CD4-positive, alpha-beta T cell treated with Interleukin-17A for 4 hours (primary cell): ENCODE measurements at regions not wholly inside any gene's neighbourhood (a gene's known extent, or its start where the extent isn't known, plus 50 kb on each side); places are given as distances from the start of the nearest gene placed in this dataset.

Experiments used
- DNase-seq: peaks from one replicate; pipeline ENCODE4 v3.0.0-alpha.2; 2020; ENCODE audit warnings: mixed read lengths

DNA sequence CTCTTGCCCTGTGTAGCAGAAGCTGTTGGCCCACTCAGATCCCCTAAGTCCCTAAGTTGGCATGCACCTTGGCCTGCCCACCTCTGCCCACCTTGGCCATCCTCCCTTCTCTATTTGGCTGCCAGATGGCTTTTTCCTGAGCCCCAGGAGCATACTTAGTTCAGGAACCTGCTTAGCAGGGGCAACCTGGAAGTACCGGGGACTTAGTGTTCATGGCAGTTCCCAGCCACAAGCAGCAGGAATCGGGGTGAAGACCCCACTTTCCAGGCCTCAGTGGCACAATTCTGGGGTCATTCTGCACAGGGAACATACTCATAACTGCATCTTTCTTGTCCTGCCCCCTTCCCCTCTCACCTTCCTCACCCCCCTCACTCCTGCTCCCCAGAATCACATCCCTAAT lies 158.0 kb upstream of the PMEPA1 start:
- no peak for DNase-seq

DNA sequence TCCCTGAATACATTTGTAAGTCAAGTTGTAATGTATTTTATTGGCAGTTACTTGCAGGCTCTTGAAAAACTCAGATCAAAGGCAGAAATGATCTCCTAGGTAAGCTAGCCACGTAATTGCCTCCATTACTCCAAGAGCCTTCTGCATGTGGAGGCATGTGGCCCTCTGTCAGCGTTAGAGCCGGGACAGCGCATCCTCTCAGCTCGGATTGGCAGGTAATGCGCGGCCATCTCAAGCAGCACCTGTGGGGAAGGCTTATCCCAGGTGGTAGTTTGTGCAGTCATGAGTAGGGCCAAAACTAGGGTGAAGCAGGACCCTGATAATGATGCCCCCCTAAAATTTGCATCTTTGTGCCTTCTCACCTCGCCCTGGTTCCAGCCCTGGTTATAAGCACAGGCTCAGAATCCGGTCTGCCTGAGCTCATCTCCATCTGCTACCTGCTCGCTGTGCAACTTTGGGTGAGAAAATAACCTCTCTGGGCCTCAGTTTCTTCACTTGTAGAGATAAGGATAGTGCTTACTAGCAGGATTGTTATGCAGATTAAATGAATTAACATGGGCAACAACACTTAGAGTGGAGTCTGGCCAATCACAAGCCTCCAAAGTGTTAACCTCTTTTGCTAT lies 157.5 kb upstream of the PMEPA1 start:
- no peak for DNase-seq

DNA sequence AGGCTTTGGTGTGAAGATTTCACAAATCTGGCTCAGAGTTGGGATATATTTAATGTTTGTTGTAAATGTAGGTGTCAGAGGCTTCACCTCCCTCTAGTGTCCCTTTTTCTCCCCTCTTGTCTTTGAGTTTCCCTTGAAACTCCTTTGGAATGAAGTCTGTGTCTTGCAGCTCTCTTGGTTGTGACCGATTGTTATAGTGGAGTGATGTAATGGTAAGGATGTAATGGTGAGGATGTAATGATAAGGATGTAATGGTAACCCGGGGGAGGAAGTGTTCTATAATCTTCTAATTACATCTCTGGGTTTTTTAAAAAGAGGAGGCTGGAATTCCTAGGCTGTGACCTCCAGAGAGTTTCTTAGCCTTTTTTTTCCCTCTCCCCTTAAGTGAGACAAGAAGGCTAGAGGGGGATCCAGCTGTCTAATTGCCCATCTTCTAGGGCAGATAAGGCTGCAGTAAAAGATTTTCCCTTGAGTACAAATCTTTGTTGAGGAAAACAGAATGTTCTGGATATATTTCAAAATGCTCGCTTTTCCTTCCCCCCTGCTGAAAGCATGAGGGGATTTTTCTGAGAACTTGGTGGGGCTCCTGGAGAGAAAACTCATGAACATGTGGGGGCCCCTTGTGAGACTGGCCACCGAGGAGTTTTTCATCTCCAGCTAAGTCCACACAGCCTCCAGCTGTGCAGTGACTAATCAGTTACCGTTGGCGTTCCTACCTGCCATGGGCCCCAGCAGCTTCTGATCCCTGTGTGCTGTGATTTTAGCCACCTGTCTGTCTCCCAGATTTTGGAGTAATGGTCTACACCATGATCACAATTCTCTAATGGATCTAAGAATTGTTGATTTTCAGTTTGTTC lies 156.7 kb upstream of the PMEPA1 start:
- no peak for DNase-seq

DNA sequence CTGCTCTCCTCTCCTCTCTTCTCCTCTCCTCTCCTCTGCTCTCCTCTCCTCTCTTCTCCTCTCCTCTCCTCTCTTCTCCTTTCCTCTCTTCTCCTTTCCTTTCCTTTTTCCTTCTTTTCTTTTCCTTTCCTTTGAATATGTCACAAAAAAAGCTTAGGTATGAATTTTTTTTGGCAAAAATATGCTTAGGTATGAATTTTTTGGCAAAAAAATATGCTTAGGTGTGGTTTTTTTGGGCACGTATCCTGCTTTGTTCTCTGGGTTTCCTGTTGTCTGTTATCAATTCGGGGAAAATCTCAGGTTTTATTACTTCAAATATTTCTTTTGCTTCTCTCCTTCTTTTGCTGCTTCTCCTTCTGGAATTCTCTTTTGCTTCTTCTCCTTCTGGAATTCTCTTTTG lies 155.5 kb upstream of the PMEPA1 start:
- DNase-seq, result no peak

GRCh38 chr20:57860576-57860975 lies 150.8 kb upstream of the PMEPA1 start:
- no peak for DNase-seq

DNA sequence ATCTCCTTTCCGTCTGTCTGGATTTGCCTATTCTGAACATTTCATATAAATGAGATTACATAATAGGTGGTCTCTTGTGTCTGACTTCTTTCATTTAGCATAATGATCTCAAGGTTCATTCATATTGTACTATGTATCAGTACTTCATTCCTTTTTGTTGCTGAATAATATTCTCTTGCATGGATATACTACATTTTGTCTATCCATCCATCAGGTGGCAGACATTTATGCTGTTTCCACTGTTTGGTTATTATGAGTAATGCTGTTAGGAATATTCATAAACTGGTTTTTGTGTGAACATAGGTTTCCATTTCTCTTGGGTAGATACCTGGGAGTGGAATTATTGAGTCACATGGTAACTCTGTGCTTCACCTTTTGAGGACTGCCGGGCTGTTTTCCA lies 148.2 kb upstream of the PMEPA1 start:
- no peak for DNase-seq

DNA sequence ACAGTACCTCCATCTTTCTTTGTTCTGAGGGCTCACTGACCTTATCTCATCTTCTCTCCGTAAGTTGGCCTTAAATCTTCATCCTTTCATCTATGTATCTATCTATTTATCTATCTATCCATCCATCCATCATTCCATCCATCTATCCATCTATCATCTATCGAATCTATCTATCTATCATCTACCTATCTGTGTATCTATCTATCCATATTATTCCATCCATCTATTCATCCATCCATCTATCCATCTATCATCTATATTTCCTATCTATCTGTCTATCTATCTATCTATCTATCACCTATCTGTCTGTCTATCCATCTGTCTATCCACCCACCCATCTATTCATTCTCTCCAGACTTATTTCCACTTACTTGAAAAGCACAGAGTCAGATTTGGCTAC lies 147.3 kb upstream of the PMEPA1 start:
- DNase-seq, result no peak

- DNase-seq, result peak; percentile 31
Measured at GRCh38 chr20:57856658-57857057, 146.8 kb upstream of the PMEPA1 start.

GRCh38 chr20:57851796-57852195 lies 142.0 kb upstream of the PMEPA1 start:
- no peak for DNase-seq

DNA sequence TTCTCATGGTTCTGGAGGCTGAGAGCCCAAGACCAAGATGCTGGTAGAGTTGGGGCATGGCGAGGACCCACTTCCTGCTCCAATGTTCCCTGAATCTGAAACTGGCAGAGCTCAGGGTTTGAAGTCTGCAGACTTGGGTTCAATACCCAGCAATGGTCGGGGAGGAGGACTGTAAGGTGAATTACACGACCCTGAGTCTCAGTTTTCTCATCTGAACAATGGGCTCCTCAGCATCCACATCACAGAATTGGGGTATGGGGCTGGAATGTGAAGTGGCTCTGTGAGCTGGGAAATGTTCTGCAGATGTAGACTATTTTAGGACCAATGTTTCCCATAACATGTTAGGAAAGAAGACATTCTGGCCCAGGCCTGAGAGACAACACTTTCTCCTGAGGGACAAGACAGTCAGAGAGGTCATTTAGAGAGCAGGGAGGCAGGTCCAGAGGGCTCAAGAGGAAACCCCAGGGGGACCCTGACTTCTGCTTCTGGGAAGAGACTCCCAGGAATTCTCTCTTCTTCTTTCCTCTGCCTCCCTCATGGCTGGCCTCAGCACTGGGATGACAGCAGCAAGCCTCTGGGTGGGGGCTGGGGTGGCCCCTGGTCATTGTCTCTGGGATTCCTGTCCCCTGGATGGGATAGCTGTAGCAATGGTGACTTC lies 141.3 kb upstream of the PMEPA1 start:
- DNase-seq, result no peak

DNA sequence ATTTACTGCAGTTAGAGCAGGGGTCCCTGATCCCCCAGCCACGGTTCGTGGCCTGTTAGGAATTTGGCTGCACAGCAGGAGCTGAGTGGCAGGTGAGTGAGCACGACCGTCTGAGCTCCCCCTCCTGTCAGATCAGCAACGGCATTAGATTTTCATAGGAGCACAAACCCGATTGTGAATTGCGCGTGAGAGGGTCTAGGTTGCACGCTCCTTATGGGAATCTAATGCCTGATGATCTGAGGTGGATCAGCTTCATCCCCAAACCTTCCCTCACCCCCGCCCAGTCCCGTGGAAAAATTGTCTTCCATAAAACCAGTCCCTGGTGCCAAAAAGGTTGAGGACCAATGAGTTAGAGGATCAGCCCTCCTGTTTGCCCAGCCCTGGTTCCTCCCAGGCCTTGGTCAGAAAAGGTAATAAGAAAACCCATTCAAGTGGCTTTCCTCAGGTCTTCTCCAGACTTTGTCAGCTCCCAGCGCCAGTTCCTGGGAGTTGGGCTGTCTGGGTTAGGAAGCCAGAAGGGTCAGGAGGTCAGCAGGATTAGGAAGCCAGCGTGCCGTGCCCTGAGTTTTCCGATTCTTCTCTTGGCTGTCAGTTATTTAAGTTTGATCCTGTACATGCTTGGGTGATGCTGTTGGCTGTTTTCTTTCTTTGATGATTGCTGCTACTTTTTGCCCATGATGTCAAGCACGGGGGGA lies 139.9 kb upstream of the PMEPA1 start:
- no peak for DNase-seq

- DNase-seq, result no peak
Measured at GRCh38 chr20:57849121-57849520, 139.3 kb upstream of the PMEPA1 start.

- DNase-seq, result no peak
Measured at GRCh38 chr20:57848282-57848681, 138.5 kb upstream of the PMEPA1 start.

- DNase-seq, result no peak
Measured at GRCh38 chr20:57847104-57847503, 137.3 kb upstream of the PMEPA1 start.

GRCh38 chr20:57844626-57845596 lies 135.1 kb upstream of the PMEPA1 start:
- no peak for DNase-seq

- no peak for DNase-seq
Measured at GRCh38 chr20:57843941-57844625, 134.3 kb upstream of the PMEPA1 start.

DNA sequence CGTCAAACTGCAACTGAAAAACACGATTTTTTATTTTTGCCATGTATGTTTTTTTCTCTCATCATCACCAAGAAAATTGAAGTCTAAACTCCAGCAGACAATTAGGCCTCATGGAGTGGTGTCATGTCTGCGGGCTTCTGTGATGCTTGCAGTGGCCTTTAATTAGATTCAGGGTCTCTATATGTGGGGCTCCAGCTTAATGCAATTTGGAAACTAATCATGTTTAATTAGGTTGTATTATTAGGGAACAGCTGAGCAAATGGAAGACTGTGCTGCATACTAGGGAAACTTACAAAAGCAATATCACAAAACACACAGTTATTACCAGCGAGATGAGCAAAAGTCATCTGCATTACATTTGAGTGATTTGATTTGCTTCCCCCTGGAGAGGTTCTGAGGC lies 132.9 kb upstream of the PMEPA1 start:
- no peak for DNase-seq

DNA sequence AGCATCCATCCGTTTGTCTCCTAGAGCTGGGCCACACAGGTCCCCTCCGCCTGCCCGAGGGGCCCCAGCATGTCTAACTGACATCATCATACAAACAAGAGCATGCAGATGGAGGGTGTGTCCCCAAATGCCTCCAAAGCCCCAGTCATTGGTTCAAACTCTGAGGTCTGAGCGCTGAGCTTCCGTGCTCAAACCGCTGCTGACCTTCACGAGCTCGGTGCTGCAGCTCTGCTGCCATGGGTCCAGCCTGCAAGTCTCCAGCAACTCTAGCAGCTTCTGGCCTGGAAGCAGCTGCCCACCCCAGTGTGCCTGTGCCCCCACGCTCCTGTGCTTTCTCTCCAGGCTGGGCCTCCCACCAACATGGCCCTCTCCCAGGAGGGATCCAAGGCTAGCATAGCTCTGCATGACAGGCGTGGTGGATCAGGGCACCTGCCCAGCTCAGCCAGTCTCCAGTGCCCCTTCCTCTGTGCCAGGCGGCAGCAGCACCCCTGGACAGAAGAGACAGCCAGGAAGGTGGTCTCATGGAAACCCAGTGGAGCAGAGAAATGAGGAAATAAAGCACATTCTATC lies 131.6 kb upstream of the PMEPA1 start:
- DNase-seq, result no peak

GRCh38 chr20:57840504-57841296 lies 130.9 kb upstream of the PMEPA1 start:
- DNase-seq, result no peak

- DNase-seq, result no peak
Measured at GRCh38 chr20:57840066-57840465, 130.3 kb upstream of the PMEPA1 start.
